Choroid plexus epithelial cell (primary cell): ENCODE measurements at regions not wholly inside any gene's neighbourhood (a gene's known extent, or its start where the extent isn't known, plus 50 kb on each side); places are given as distances from the start of the nearest gene placed in this dataset.

Experiments used
- DNase-seq: peaks from one replicate; pipeline ENCODE4 v3.0.0-alpha.2; 2010; ENCODE audit warnings: low read depth
- H3K4me3 ChIP-seq: 2 replicates; pipeline ENCODE4 v1.5.1; 2011; ENCODE audit warnings: low read depth, mild to moderate bottlenecking, control low read depth, low read length, moderate library complexity
- TF ChIP-seq, protein P1 (sequence below): conservative IDR thresholded peaks from 2 replicates; pipeline ENCODE4 v1.5.1; 2011; ENCODE audit warnings: low read depth, mild to moderate bottlenecking, control low read depth, inconsistent platforms, low read length, moderate library complexity

GRCh38 chr4:152104901-152105357 lies 344.1 kb upstream of the GATB start:
- H3K4me3 ChIP-seq, result no peak overlapping the region
- TF ChIP-seq, protein P1, sequence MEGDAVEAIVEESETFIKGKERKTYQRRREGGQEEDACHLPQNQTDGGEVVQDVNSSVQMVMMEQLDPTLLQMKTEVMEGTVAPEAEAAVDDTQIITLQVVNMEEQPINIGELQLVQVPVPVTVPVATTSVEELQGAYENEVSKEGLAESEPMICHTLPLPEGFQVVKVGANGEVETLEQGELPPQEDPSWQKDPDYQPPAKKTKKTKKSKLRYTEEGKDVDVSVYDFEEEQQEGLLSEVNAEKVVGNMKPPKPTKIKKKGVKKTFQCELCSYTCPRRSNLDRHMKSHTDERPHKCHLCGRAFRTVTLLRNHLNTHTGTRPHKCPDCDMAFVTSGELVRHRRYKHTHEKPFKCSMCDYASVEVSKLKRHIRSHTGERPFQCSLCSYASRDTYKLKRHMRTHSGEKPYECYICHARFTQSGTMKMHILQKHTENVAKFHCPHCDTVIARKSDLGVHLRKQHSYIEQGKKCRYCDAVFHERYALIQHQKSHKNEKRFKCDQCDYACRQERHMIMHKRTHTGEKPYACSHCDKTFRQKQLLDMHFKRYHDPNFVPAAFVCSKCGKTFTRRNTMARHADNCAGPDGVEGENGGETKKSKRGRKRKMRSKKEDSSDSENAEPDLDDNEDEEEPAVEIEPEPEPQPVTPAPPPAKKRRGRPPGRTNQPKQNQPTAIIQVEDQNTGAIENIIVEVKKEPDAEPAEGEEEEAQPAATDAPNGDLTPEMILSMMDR, result no peak
- no peak for DNase-seq

GRCh38 chr4:152104356-152104755 lies 343.5 kb upstream of the GATB start:
- no peak for DNase-seq
- no peak overlapping the region for H3K4me3 ChIP-seq
- TF ChIP-seq, protein P1, result no peak

GRCh38 chr4:152103181-152103901 lies 342.5 kb upstream of the GATB start:
- TF ChIP-seq, protein P1, result no peak
- H3K4me3 ChIP-seq, result no peak overlapping the region
- DNase-seq, result no peak

GRCh38 chr4:152102436-152103000 lies 341.7 kb upstream of the GATB start:
- H3K4me3 ChIP-seq, result no peak overlapping the region
- DNase-seq, result no peak
- TF ChIP-seq, protein P1, result no peak

DNA sequence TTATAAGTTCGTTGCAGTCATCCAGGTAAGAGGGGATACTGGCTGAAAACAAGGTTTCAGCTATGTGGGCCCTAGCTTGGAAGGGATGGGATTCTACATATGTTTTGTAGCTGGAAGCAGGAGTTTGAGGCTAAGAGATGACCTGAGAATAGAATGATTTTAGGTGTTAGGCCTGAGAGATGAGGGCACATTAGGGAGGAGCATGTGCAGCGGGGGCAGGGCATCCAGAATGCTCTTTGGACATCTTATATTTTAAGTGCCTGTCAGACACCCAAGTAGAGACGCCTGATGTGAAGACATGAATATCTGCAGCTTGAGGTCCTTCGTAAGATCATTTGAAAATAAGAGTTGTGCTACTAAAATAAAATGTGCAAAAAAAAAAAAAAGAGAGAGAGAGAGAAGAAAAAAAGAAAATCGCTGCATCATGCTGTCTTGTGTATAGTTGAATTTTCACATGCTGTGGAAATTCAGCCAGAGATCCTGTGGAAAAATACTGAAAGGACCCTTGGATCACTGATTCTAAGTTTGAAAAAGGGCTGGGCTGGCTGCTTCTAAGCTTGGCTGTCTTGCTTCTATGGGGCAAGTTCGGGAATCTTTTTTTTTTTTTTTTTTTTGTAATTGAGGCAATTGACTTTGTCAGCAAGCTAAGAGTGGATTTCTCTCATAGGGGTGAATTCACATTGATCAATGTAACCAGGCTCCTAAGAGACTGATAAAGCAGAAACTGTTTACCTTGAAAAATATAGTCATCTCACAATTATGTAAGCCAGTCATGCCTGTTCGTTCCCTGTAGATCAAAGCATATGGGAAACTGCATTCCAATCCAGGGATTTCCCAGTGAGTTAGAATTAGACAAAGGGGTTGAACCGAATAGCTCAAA lies 341.0 kb upstream of the GATB start:
- DNase-seq, result no peak
- H3K4me3 ChIP-seq, result no peak overlapping the region
- TF ChIP-seq, protein P1, result no peak

GRCh38 chr4:152100379-152101201 lies 339.8 kb upstream of the GATB start:
- H3K4me3 ChIP-seq, result no peak overlapping the region
- no peak for DNase-seq
- TF ChIP-seq, protein P1, result no peak
